ENCODE measurements at regions not wholly inside any gene's neighbourhood (a gene's known extent, or its start where the extent isn't known, plus 50 kb on each side); places are given as distances from the start of the nearest gene placed in this dataset.

DNA sequence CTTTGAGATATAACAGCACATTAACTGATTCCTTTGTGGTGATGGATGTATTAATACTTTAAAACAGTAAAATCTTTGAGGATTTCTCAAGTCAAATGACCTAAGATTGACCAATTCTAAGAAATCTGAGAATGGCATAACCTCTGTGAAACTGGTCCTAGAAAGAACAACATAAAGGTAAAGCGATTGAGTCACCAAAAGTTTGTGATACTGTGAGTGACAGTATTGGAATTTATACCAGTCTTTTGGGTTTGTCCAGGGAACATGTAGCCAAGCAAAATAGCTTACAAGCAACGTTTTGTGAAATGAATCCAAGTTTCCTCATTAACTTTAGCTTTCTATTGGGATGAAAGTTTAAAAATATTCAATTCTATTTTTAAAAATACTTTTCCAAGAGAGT lies 157.4 kb upstream of the TMEM196 start:
- TF ChIP-seq, protein P1, sequence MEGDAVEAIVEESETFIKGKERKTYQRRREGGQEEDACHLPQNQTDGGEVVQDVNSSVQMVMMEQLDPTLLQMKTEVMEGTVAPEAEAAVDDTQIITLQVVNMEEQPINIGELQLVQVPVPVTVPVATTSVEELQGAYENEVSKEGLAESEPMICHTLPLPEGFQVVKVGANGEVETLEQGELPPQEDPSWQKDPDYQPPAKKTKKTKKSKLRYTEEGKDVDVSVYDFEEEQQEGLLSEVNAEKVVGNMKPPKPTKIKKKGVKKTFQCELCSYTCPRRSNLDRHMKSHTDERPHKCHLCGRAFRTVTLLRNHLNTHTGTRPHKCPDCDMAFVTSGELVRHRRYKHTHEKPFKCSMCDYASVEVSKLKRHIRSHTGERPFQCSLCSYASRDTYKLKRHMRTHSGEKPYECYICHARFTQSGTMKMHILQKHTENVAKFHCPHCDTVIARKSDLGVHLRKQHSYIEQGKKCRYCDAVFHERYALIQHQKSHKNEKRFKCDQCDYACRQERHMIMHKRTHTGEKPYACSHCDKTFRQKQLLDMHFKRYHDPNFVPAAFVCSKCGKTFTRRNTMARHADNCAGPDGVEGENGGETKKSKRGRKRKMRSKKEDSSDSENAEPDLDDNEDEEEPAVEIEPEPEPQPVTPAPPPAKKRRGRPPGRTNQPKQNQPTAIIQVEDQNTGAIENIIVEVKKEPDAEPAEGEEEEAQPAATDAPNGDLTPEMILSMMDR (IDR thresholded peaks at IDR 0.05), result no peak
- TF ChIP-seq POLR2AphosphoS5 (IDR thresholded peaks at IDR 0.05; ENCODE audit: insufficient read depth in 1 of 2, low read depth in 1 of 2), result no peak

Measured in vagina (tissue), 2 donors.